ENCODE measurements at regions not wholly inside any gene's neighbourhood (a gene's known extent, or its start where the extent isn't known, plus 50 kb on each side); places are given as distances from the start of the nearest gene placed in this dataset.
"Not testable (repeated sequence)": the region's sequence is repeated elsewhere in the genome, so short reads cannot be mapped to it uniquely, and the experiment has no call there.

DNA sequence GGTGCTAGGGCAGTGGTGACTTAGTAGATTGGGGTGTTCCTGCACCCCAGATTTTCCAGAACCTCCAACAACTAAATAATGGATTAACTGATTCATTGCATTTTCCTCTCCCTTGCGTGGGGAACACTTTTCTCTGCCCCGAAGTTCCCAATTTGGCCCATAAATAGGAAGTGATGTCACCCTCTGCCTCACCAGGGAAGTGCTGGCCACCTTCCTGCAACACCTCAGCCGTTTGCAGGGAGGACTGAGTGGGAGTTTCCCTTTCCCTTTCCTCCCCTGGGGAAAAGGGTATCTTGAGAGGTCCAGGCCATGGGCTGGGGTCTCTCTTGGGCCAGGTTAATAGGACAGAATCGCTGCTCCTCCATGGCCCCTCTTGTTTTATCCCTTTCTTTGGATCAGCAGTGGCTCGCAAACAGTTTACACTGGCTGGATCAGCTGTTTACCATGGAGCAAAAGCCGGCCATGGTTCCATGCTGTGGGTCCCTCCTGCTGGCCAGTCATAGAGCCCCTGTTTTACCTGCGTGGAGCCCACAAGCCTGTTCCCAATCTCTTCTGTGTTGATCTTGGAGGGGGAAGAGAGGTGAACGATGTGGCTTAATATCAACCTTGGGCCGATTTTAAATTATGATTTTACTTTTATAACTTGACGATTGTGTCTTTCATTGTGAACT lies 91.6 kb upstream of the VRK1 start:
- Histone ChIP-seq H3K27ac (ENCODE audit: low read length) (no peak overlapping the region), H3K36me3 (ENCODE audit: control insufficient read depth, insufficient read depth, low read length) (no peaks in the 10 kb centered on the region), H3K4me3 (ENCODE audit: low read length) (no peak overlapping the region), H3K9me3 (ENCODE audit: control insufficient read depth, insufficient read depth, low read length) (no peaks in the 10 kb centered on the region), H3K27me3 (ENCODE audit: control insufficient read depth, insufficient read depth, low read length) (no peaks in the 10 kb centered on the region), H3K4me1 (ENCODE audit: control insufficient read depth, insufficient read depth, low read length) (no peaks in the 10 kb centered on the region)
- WGBS (ENCODE audit: insufficient coverage, insufficient read length), result no CpG with 5 or more reads among the region's 10 CpGs
- no peak for DNase-seq (ENCODE audit: low read depth, low spot score)

DNA sequence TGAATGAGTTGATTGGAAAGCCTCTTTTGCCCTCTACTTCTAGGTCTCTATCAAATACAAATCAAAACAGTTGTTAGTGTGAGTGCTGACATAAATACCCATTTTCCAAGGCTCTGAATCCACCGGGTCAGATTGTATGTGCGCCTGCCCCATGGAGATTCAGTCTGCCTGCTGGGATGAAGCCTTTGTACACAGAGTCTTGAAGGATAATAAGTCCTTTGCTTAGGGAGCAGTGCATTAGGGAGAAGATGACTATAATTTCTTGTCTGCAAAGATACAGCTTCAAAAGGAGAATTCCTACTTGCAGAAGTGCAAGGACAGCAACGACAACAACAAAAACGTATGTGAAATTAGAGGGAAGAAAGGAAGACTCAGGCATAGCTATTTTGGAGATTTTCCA lies 90.3 kb upstream of the VRK1 start:
- no peak overlapping the region for H3K4me3 ChIP-seq (ENCODE audit: low read length)
- no peaks in the 10 kb centered on the region for H3K36me3 ChIP-seq (ENCODE audit: control insufficient read depth, insufficient read depth, low read length)
- DNase-seq (ENCODE audit: low read depth, low spot score), result no peak
- no peaks in the 10 kb centered on the region for H3K27me3 ChIP-seq (ENCODE audit: control insufficient read depth, insufficient read depth, low read length)
- no peaks in the 10 kb centered on the region for H3K4me1 ChIP-seq (ENCODE audit: control insufficient read depth, insufficient read depth, low read length)
- H3K9me3 ChIP-seq (ENCODE audit: control insufficient read depth, insufficient read depth, low read length), result no peaks in the 10 kb centered on the region
- no CpG with 5 or more reads among the region's 4 CpGs for WGBS (ENCODE audit: insufficient coverage, insufficient read length)
- H3K27ac ChIP-seq (ENCODE audit: low read length), result no peak overlapping the region

DNA sequence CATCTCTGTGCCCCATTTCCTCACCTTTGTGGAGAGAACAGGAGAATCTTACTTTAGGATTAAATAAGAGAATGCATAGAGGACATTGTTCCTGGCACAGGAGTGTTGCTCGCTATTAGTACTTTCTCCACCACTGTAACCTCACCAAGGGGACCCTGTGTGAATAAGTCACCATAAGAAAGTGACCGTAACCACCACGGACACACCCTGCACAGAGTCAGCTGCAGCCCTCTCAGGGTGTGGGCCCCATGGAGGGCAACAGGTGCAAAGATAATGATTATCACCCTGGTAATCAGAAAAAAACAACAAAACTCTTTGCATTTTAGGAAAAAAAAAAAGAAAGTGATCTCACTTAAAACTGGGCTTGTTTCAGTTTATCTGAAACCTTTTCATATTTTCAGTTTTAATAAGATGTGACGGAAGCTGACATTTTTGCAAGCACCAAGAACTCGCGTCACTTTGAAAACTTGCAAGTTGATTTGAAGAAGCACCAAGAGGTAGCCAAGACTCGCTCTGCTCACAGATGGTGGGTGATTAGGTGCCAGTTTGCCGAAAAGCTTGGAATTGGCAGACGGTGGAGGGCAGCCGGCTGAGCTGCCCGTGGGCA lies 87.0 kb upstream of the VRK1 start:
- no peak overlapping the region for H3K27ac ChIP-seq (ENCODE audit: low read length)

GRCh38 chr14:96711559-96712267 lies 85.5 kb upstream of the VRK1 start:
- Histone ChIP-seq H3K27ac (ENCODE audit: low read length) (no peak overlapping the region), H3K36me3 (ENCODE audit: control insufficient read depth, insufficient read depth, low read length) (no peaks in the 10 kb centered on the region), H3K9me3 (ENCODE audit: control insufficient read depth, insufficient read depth, low read length) (no peaks in the 10 kb centered on the region), H3K27me3 (ENCODE audit: control insufficient read depth, insufficient read depth, low read length) (no peaks in the 10 kb centered on the region), H3K4me3 (ENCODE audit: low read length) (no peak overlapping the region), H3K4me1 (ENCODE audit: control insufficient read depth, insufficient read depth, low read length) (no peaks in the 10 kb centered on the region)
- WGBS (ENCODE audit: insufficient coverage, insufficient read length), result no CpG with 5 or more reads among the region's 15 CpGs
- no peak for DNase-seq (ENCODE audit: low read depth, low spot score)

More for the DNA sequence above, 87.0 kb upstream of the VRK1 start:
- no peaks in the 10 kb centered on the region for H3K4me1 ChIP-seq (ENCODE audit: control insufficient read depth, insufficient read depth, low read length)
- no peak for DNase-seq (ENCODE audit: low read depth, low spot score)
- no peak overlapping the region for H3K4me3 ChIP-seq (ENCODE audit: low read length)
- H3K36me3 ChIP-seq (ENCODE audit: control insufficient read depth, insufficient read depth, low read length), result no peaks in the 10 kb centered on the region
- no CpG with 5 or more reads among the region's 11 CpGs for WGBS (ENCODE audit: insufficient coverage, insufficient read length)
- no peaks in the 10 kb centered on the region for H3K9me3 ChIP-seq (ENCODE audit: control insufficient read depth, insufficient read depth, low read length)
- H3K27me3 ChIP-seq (ENCODE audit: control insufficient read depth, insufficient read depth, low read length), result no peaks in the 10 kb centered on the region

DNA sequence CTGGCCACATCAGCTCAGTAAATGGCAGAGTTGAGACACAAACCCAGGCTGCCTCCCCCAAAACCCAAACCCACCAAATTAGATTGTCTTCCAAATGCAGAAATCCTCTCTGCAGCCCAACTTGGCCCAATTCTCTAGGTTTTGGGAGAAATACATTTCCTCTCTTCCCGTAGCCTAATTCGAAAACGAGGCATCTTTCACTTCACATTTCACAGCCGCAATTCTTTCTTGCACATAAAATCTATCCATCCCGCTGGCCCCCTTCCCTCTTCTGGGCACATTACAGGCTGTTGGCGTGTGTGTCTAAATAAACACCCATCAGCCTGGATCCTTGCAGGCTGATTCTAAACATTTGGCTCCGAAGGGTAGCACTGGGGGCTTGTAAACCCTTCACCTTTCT lies 83.8 kb upstream of the VRK1 start:
- H3K9me3 ChIP-seq (ENCODE audit: control insufficient read depth, insufficient read depth, low read length), result no peaks in the 10 kb centered on the region
- H3K27me3 ChIP-seq (ENCODE audit: control insufficient read depth, insufficient read depth, low read length), result no peaks in the 10 kb centered on the region
- no peaks in the 10 kb centered on the region for H3K4me1 ChIP-seq (ENCODE audit: control insufficient read depth, insufficient read depth, low read length)
- H3K27ac ChIP-seq (ENCODE audit: low read length), result no peak overlapping the region
- H3K36me3 ChIP-seq (ENCODE audit: control insufficient read depth, insufficient read depth, low read length), result no peaks in the 10 kb centered on the region
- no peak overlapping the region for H3K4me3 ChIP-seq (ENCODE audit: low read length)
- WGBS (ENCODE audit: insufficient coverage, insufficient read length), result no CpG with 5 or more reads among the region's 7 CpGs
- no peak for DNase-seq (ENCODE audit: low read depth, low spot score)

- H3K36me3 ChIP-seq (ENCODE audit: control insufficient read depth, insufficient read depth, low read length); H3K27ac ChIP-seq (ENCODE audit: low read length); H3K27me3 ChIP-seq (ENCODE audit: control insufficient read depth, insufficient read depth, low read length); H3K4me3 ChIP-seq (ENCODE audit: low read length); H3K9me3 ChIP-seq (ENCODE audit: control insufficient read depth, insufficient read depth, low read length); DNase-seq (ENCODE audit: low read depth, low spot score); H3K4me1 ChIP-seq (ENCODE audit: control insufficient read depth, insufficient read depth, low read length): not testable (repeated sequence)
- no CpG with 5 or more reads among the region's 10 CpGs for WGBS (ENCODE audit: insufficient coverage, insufficient read length)
Observed at GRCh38 chr14:96714537-96714936, 82.6 kb upstream of the VRK1 start.

- no peaks in the 10 kb centered on the region for H3K27me3 ChIP-seq (ENCODE audit: control insufficient read depth, insufficient read depth, low read length)
- no peak overlapping the region for H3K27ac ChIP-seq (ENCODE audit: low read length)
Observed at GRCh38 chr14:96717116-96717515, 80.1 kb upstream of the VRK1 start.

DNA sequence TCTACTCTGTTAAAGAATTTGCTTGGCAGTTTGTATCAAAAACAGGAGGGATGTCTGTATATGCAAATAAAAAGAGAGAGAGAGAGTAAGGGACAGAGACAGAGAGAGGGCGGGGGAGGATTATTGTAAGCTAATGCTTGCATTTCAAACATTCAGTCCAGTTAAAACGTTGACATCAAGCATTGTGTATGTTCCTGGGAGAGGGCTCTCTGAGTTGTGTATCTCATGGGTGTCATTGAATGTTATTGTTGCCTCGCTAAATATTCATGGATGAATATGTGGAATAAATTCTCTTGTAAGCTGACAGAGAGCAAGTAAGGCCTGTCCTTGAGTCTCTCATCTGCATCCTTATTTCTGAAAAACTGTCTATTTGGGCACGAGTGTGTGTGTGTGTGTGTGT lies 78.8 kb upstream of the VRK1 start:
- H3K36me3 ChIP-seq (ENCODE audit: control insufficient read depth, insufficient read depth, low read length), result no peaks in the 10 kb centered on the region
- H3K4me1 ChIP-seq (ENCODE audit: control insufficient read depth, insufficient read depth, low read length), result no peaks in the 10 kb centered on the region
- no CpG with 5 or more reads among the region's 4 CpGs for WGBS (ENCODE audit: insufficient coverage, insufficient read length)
- DNase-seq (ENCODE audit: low read depth, low spot score), result no peak
- no peak overlapping the region for H3K27ac ChIP-seq (ENCODE audit: low read length)
- H3K9me3 ChIP-seq (ENCODE audit: control insufficient read depth, insufficient read depth, low read length), result no peaks in the 10 kb centered on the region
- H3K27me3 ChIP-seq (ENCODE audit: control insufficient read depth, insufficient read depth, low read length), result no peaks in the 10 kb centered on the region
- no peak overlapping the region for H3K4me3 ChIP-seq (ENCODE audit: low read length)

More at GRCh38 chr14:96717116-96717515, 80.1 kb upstream of the VRK1 start:
- H3K9me3 ChIP-seq (ENCODE audit: control insufficient read depth, insufficient read depth, low read length), result no peaks in the 10 kb centered on the region
- H3K4me3 ChIP-seq (ENCODE audit: low read length), result no peak overlapping the region
- H3K36me3 ChIP-seq (ENCODE audit: control insufficient read depth, insufficient read depth, low read length), result no peaks in the 10 kb centered on the region
- no CpG with 5 or more reads among the region's 5 CpGs for WGBS (ENCODE audit: insufficient coverage, insufficient read length)
- no peaks in the 10 kb centered on the region for H3K4me1 ChIP-seq (ENCODE audit: control insufficient read depth, insufficient read depth, low read length)
- no peak for DNase-seq (ENCODE audit: low read depth, low spot score)

DNA sequence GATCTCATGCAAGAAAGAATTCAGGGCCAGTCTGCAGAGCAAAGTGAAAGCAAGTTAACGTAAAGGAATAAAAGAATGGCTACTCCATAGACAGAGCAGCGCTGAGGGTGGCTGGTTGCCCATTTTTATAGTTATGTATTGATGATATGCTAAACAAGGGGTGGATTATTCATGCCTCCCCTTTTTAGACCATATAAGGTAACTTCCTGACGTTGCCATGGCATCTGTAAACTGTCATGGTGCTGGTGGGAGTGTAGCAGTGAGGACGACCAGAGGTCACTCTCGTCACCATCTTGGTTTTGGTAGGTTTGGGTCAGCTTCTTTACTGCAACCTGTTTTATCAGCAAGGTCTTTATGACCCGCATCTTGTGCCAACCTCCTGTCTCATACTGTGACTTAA lies 76.5 kb upstream of the VRK1 start:
- not testable (repeated sequence) for H3K4me3 ChIP-seq (ENCODE audit: low read length); H3K27me3 ChIP-seq (ENCODE audit: control insufficient read depth, insufficient read depth, low read length); H3K9me3 ChIP-seq (ENCODE audit: control insufficient read depth, insufficient read depth, low read length); DNase-seq (ENCODE audit: low read depth, low spot score); H3K4me1 ChIP-seq (ENCODE audit: control insufficient read depth, insufficient read depth, low read length); H3K36me3 ChIP-seq (ENCODE audit: control insufficient read depth, insufficient read depth, low read length); H3K27ac ChIP-seq (ENCODE audit: low read length)
- WGBS (ENCODE audit: insufficient coverage, insufficient read length), result no CpG with 5 or more reads among the region's 6 CpGs

DNA sequence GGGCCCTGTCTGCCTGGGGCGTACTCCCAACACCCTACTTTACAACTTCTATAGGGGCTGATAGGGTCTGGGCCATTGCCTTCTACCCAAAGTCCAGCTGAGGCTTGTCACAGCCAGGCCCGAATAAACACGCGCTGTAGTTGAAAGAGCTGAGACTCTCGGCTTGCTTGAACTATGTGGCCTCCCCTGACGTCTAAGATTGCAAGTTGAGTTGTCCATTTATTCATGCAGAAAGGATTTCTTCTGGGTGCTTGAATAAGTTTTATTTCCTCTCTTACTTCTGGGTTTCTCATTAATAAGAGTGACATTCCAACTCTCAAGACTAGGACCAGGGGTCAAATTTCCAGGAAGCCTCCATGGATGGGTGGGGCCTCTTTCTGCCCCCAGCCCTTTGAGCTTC lies 74.4 kb upstream of the VRK1 start:
- H3K36me3 ChIP-seq (ENCODE audit: control insufficient read depth, insufficient read depth, low read length), result no peaks in the 10 kb centered on the region
- H3K9me3 ChIP-seq (ENCODE audit: control insufficient read depth, insufficient read depth, low read length), result no peaks in the 10 kb centered on the region
- H3K27ac ChIP-seq (ENCODE audit: low read length), result no peak overlapping the region
- no peaks in the 10 kb centered on the region for H3K27me3 ChIP-seq (ENCODE audit: control insufficient read depth, insufficient read depth, low read length)
- WGBS (ENCODE audit: insufficient coverage, insufficient read length), result no CpG with 5 or more reads among the region's 6 CpGs
- DNase-seq (ENCODE audit: low read depth, low spot score), result no peak
- H3K4me3 ChIP-seq (ENCODE audit: low read length), result no peak overlapping the region
- H3K4me1 ChIP-seq (ENCODE audit: control insufficient read depth, insufficient read depth, low read length), result no peaks in the 10 kb centered on the region
